HFFc6 (cell line): ENCODE measurements at regions not wholly inside any gene's neighbourhood (a gene's known extent, or its start where the extent isn't known, plus 50 kb on each side); places are given as distances from the start of the nearest gene placed in this dataset.

ENCODE experiments used
- DNase-seq: peaks from one replicate; pipeline ENCODE4 v3.0.0-alpha.2; 2018
- H3K27ac Mint-ChIP-seq: 2 replicates; pipeline ENCODE4 v1.8.0; 2020; ENCODE audit warnings: mild to moderate bottlenecking, mixed read lengths
- H3K27me3 Mint-ChIP-seq: 2 replicates; pipeline ENCODE4 v1.8.0; 2021; ENCODE audit warnings: mild to moderate bottlenecking, moderate library complexity, mixed read lengths; ENCODE audit not compliant: insufficient read depth
- H3K36me3 Mint-ChIP-seq: 2 replicates; pipeline ENCODE4 v1.8.0; 2021; ENCODE audit warnings: low read depth, mixed read lengths
- H3K4me1 Mint-ChIP-seq: 2 replicates; pipeline ENCODE4 v1.8.0; 2020; ENCODE audit warnings: low read depth, mixed read lengths
- H3K4me3 Mint-ChIP-seq: 2 replicates; pipeline ENCODE4 v1.8.0; 2020; ENCODE audit warnings: mild to moderate bottlenecking, moderate library complexity, mixed read lengths
- H3K9me3 Mint-ChIP-seq: 2 replicates; pipeline ENCODE4 v1.8.0; 2020; ENCODE audit warnings: mild to moderate bottlenecking, mixed read lengths
- TF ChIP-seq, protein P1 (sequence below): fragments of 200-600 bp; sonication (generic); IDR thresholded peaks from 2 replicates; pipeline ENCODE4 v1.5.0; 2021; ENCODE audit warnings: antibody characterized with exemption, mild to moderate bottlenecking

DNA sequence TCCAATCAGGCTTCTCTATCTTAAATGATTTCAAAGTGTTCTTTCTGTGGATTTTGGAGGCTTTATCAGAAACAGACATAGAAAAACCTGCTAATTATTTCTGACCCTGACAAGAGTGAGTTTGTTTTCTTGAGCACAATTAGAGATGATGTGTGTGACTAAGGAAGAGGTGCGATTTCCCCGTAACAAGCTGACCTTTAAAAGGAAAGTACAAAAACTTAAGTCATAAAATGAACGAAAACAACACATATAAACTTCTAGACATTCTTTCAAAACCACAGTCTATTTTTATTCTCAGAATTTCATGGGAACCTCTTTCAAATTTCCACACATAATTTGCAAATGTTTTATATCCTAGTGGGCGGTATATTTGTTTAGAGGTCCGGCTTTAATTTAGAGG, 604.8 kb downstream of the CPS1 start:
- no peak for DNase-seq
- no peaks in the 10 kb centered on the region for H3K4me1 Mint-ChIP-seq
- H3K36me3 Mint-ChIP-seq: no peaks in the 10 kb centered on the region
- TF ChIP-seq, protein P1, sequence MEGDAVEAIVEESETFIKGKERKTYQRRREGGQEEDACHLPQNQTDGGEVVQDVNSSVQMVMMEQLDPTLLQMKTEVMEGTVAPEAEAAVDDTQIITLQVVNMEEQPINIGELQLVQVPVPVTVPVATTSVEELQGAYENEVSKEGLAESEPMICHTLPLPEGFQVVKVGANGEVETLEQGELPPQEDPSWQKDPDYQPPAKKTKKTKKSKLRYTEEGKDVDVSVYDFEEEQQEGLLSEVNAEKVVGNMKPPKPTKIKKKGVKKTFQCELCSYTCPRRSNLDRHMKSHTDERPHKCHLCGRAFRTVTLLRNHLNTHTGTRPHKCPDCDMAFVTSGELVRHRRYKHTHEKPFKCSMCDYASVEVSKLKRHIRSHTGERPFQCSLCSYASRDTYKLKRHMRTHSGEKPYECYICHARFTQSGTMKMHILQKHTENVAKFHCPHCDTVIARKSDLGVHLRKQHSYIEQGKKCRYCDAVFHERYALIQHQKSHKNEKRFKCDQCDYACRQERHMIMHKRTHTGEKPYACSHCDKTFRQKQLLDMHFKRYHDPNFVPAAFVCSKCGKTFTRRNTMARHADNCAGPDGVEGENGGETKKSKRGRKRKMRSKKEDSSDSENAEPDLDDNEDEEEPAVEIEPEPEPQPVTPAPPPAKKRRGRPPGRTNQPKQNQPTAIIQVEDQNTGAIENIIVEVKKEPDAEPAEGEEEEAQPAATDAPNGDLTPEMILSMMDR: no peak
- no peak overlapping the region for H3K4me3 Mint-ChIP-seq
- no peak overlapping the region for H3K27ac Mint-ChIP-seq
- H3K27me3 Mint-ChIP-seq: 0 out of 2 replicates have a peak, but pooled peaks cover 2% of the 10 kb centered on the region
- peaks cover 9% of the 10 kb centered on the region for H3K9me3 Mint-ChIP-seq

DNA sequence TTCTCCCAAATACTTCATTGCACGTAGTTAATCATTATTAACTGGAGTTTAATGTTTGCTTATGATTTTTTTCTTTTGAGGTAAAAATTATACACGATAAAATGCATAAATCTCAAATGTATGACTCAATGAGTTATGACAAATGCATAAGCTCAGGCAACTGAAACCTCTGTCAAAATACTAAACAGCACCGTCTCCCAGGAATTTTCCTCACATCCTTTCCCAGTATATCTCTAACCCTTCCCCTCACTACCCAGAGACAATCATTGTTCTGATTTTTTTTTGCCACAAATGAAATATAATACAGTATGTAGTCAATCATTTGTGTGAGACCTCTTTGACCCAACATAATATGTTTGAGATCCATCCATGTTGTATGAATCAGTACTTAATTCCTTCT, 606.5 kb downstream of the CPS1 start:
- Mint-ChIP-seq H3K36me3 (no peaks in the 10 kb centered on the region), H3K27ac (no peak overlapping the region), H3K9me3 (peaks cover 9% of the 10 kb centered on the region), H3K27me3 (0 out of 2 replicates have a peak, but pooled peaks cover 1% of the 10 kb centered on the region), H3K4me1 (no peaks in the 10 kb centered on the region), H3K4me3 (no peak overlapping the region)
- no peak for DNase-seq
- TF ChIP-seq, protein P1: no peak

DNA sequence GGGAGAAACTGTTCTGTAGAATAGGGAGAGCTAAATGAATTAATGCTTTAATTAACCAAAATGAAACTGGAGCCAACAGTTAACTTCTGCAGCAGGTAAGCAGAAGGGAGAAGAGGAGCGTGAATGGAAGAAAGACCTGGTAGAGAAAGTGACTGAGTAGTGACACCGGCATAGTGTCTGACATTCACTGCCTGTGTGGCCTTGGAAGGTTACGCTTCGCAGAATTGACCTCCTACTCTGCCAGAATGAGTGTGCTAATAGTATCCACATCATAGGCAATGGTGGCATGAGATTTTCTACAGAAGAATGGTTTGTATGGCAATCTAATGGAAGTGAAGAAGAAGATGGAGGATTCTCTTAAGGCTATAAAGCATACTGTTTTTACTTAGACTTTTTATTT, 614.4 kb downstream of the CPS1 start:
- Mint-ChIP-seq H3K36me3 (no peaks in the 10 kb centered on the region), H3K9me3 (peaks cover 11% of the 10 kb centered on the region), H3K4me3 (no peak overlapping the region), H3K27me3 (no peaks in the 10 kb centered on the region), H3K4me1 (no peaks in the 10 kb centered on the region), H3K27ac (no peak overlapping the region)
- TF ChIP-seq, protein P1: no peak
- no peak for DNase-seq

DNA sequence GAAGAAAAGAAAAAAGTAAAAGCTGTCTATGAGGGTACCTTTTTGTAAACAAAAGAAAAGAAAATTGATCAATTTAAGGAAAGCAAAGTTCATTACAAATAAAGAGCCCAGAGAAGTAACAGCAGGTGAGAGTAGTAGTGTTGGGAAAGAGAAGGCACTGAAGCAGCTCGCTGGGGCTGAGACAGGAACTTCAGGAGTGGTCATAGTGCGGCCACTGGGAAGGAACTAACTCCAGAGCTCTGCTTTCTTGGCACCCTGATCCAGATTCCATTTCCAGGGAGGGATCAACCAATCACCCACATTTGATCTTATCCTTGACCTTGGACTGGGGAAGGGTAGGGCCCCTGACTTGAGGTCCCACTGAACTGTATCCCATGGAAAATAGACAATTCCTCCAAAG, 617.6 kb downstream of the CPS1 start:
- TF ChIP-seq, protein P1: no peak
- no peaks in the 10 kb centered on the region for H3K27me3 Mint-ChIP-seq

DNA sequence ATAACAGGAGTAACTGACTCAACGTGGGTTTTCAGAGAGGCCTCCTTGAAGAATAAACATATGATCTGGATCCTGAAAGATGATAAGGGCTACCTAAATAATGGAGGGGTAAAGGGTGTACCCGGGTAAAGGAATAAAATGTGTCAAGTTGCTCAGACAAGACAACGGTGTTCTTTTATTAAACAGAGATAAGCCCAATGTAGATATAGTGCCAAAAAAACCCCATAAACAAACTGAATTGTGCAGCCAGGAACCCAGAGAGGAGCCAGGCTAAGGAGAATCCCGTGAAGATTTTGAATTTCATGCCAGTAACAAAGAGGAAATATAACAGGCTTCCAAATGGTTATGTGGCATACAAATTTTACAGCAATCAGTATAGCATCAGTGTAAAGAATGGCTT, 618.2 kb downstream of the CPS1 start:
- no peaks in the 10 kb centered on the region for H3K27me3 Mint-ChIP-seq
- no peak overlapping the region for H3K27ac Mint-ChIP-seq
- no peaks in the 10 kb centered on the region for H3K36me3 Mint-ChIP-seq
- DNase-seq: no peak
- no peak overlapping the region for H3K4me3 Mint-ChIP-seq
- peaks cover 21% of the 10 kb centered on the region for H3K9me3 Mint-ChIP-seq
- TF ChIP-seq, protein P1: no peak
- no peaks in the 10 kb centered on the region for H3K4me1 Mint-ChIP-seq

More for the DNA sequence above, 617.6 kb downstream of the CPS1 start:
- H3K36me3 Mint-ChIP-seq: no peaks in the 10 kb centered on the region
- DNase-seq: no peak
- H3K4me3 Mint-ChIP-seq: no peak overlapping the region
- no peak overlapping the region for H3K27ac Mint-ChIP-seq
- peaks cover 20% of the 10 kb centered on the region for H3K9me3 Mint-ChIP-seq
- H3K4me1 Mint-ChIP-seq: no peaks in the 10 kb centered on the region

DNA sequence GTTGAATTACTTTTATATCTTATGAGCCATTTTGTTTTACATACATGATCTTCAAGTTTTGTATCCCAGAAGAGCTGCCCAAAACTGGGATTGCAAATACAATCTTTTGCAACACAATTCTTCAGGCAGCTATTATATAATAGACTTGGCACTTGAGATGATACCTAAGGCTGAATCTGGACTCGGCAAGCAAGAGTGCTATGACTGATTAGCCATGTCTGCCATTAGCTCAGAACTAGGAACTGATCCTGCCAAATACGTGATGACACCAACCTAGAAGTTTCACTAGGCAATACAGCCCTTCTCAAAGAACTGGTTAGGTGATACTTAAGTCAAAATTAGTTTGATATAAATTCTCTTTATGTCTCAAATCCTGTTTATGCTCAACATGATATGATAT, 619.6 kb downstream of the CPS1 start:
- H3K36me3 Mint-ChIP-seq: no peaks in the 10 kb centered on the region
- no peak for DNase-seq
- TF ChIP-seq, protein P1: no peak
- no peak overlapping the region for H3K4me3 Mint-ChIP-seq
- H3K27ac Mint-ChIP-seq: no peak overlapping the region
- H3K9me3 Mint-ChIP-seq: peaks cover 27% of the 10 kb centered on the region
- no peaks in the 10 kb centered on the region for H3K4me1 Mint-ChIP-seq
- no peaks in the 10 kb centered on the region for H3K27me3 Mint-ChIP-seq
